ENCODE measurements at regions not wholly inside any gene's neighbourhood (a gene's known extent, or its start where the extent isn't known, plus 50 kb on each side); places are given as distances from the start of the nearest gene placed in this dataset.

GRCh38 chr19:23482829-23483228, 87.6 kb upstream of the ZNF91 start:
- H3K27ac Mint-ChIP-seq (ENCODE audit: unreplicated experiment) = no peak overlapping the region
- FAIRE-seq = no peak
- H3K4me1 ChIP-seq (ENCODE audit: insufficient read depth, low read length) = no peaks in the 10 kb centered on the region
- no peaks in the 10 kb centered on the region for H3K36me3 ChIP-seq (ENCODE audit: insufficient read depth, low read length)
- H3K27ac ChIP-seq (ENCODE audit: low read depth, low read length) = no peak overlapping the region
- peaks cover 7% of the 10 kb centered on the region for H3K9me3 ChIP-seq (ENCODE audit: insufficient read depth, low read depth, low read length)
- H3K4me2 ChIP-seq (ENCODE audit: low read length) = no peak overlapping the region
- H2AFZ ChIP-seq (ENCODE audit: low read depth, low read length) = no peak overlapping the region
- H4K20me1 ChIP-seq (ENCODE audit: insufficient read depth, low read length) = no peaks in the 10 kb centered on the region
- no peaks in the 10 kb centered on the region for H3K27me3 Mint-ChIP-seq (ENCODE audit: low read depth, unreplicated experiment)
- no peak overlapping the region for H3K4me3 ChIP-seq (ENCODE audit: insufficient read depth, low read depth, low read length)
- TF ChIP-seq EZH2 (IDR thresholded peaks at IDR 0.05; ENCODE audit: insufficient read depth, low read length) (no peak), CTCF (IDR thresholded peaks at IDR 0.05; ENCODE audit: insufficient read depth, low read depth, low read length) (no peak)
- H3K27me3 ChIP-seq (ENCODE audit: insufficient read depth, low read length) = no peaks in the 10 kb centered on the region
- H3K36me3 Mint-ChIP-seq (ENCODE audit: low read depth, unreplicated experiment) = no peaks in the 10 kb centered on the region
- H3K79me2 ChIP-seq (ENCODE audit: insufficient read depth, low read length) = no peaks in the 10 kb centered on the region
- no peak for DNase-seq (ENCODE audit: low read depth)
- peaks cover 16% of the 10 kb centered on the region for H3K9me3 Mint-ChIP-seq (ENCODE audit: unreplicated experiment)
- H3K9ac ChIP-seq (ENCODE audit: low read length) = no peak overlapping the region
- H3K4me3 Mint-ChIP-seq (ENCODE audit: unreplicated experiment) = no peak overlapping the region
- H3K4me1 Mint-ChIP-seq (ENCODE audit: low read depth, unreplicated experiment) = no peaks in the 10 kb centered on the region

- Histone ChIP-seq H3K79me2 (ENCODE audit: insufficient read depth, low read length) (no peaks in the 10 kb centered on the region), H2AFZ (ENCODE audit: low read depth, low read length) (no peak overlapping the region), H3K9ac (ENCODE audit: low read length) (no peak overlapping the region), H4K20me1 (ENCODE audit: insufficient read depth, low read length) (no peaks in the 10 kb centered on the region), H3K27me3 (ENCODE audit: insufficient read depth, low read length) (no peaks in the 10 kb centered on the region), H3K4me1 (ENCODE audit: insufficient read depth, low read length) (no peaks in the 10 kb centered on the region), H3K9me3 (ENCODE audit: insufficient read depth, low read depth, low read length) (peaks cover 7% of the 10 kb centered on the region), H3K27ac (ENCODE audit: low read depth, low read length) (no peak overlapping the region), H3K36me3 (ENCODE audit: insufficient read depth, low read length) (no peaks in the 10 kb centered on the region), H3K4me3 (ENCODE audit: insufficient read depth, low read depth, low read length) (no peak overlapping the region), H3K4me2 (ENCODE audit: low read length) (no peak overlapping the region)
- no peaks in the 10 kb centered on the region for H3K27me3 Mint-ChIP-seq (ENCODE audit: low read depth, unreplicated experiment)
- DNase-seq (ENCODE audit: low read depth) (no peak), FAIRE-seq (no peak)
- TF ChIP-seq EZH2 (IDR thresholded peaks at IDR 0.05; ENCODE audit: insufficient read depth, low read length) (no peak), CTCF (IDR thresholded peaks at IDR 0.05; ENCODE audit: insufficient read depth, low read depth, low read length) (no peak)
- no peaks in the 10 kb centered on the region for H3K4me1 Mint-ChIP-seq (ENCODE audit: low read depth, unreplicated experiment)
- H3K4me3 Mint-ChIP-seq (ENCODE audit: unreplicated experiment) = no peak overlapping the region
- H3K9me3 Mint-ChIP-seq (ENCODE audit: unreplicated experiment) = peaks cover 23% of the 10 kb centered on the region
- H3K27ac Mint-ChIP-seq (ENCODE audit: unreplicated experiment) = no peak overlapping the region
- no peaks in the 10 kb centered on the region for H3K36me3 Mint-ChIP-seq (ENCODE audit: low read depth, unreplicated experiment)
Measured at GRCh38 chr19:23481043-23481442, 85.8 kb upstream of the ZNF91 start.

- peaks cover 21% of the 10 kb centered on the region for H3K9me3 Mint-ChIP-seq (ENCODE audit: unreplicated experiment)
- no peak for FAIRE-seq
Measured at GRCh38 chr19:23475477-23475876, 80.2 kb upstream of the ZNF91 start.

More at GRCh38 chr19:23475477-23475876, 80.2 kb upstream of the ZNF91 start:
- no peaks in the 10 kb centered on the region for H3K27me3 ChIP-seq (ENCODE audit: insufficient read depth, low read length)
- H3K79me2 ChIP-seq (ENCODE audit: insufficient read depth, low read length) = no peaks in the 10 kb centered on the region
- Mint-ChIP-seq H3K4me3 (ENCODE audit: unreplicated experiment) (no peak overlapping the region), H3K27ac (ENCODE audit: unreplicated experiment) (no peak overlapping the region), H3K4me1 (ENCODE audit: low read depth, unreplicated experiment) (no peaks in the 10 kb centered on the region), H3K36me3 (ENCODE audit: low read depth, unreplicated experiment) (no peaks in the 10 kb centered on the region), H3K27me3 (ENCODE audit: low read depth, unreplicated experiment) (peaks cover 3% of the 10 kb centered on the region)
- DNase-seq (ENCODE audit: low read depth) = no peak
- H2AFZ ChIP-seq (ENCODE audit: low read depth, low read length) = no peak overlapping the region
- H3K9me3 ChIP-seq (ENCODE audit: insufficient read depth, low read depth, low read length) = no peaks in the 10 kb centered on the region
- H3K4me2 ChIP-seq (ENCODE audit: low read length) = no peak overlapping the region
- no peak overlapping the region for H3K27ac ChIP-seq (ENCODE audit: low read depth, low read length)
- H4K20me1 ChIP-seq (ENCODE audit: insufficient read depth, low read length) = no peaks in the 10 kb centered on the region
- no peak overlapping the region for H3K4me3 ChIP-seq (ENCODE audit: insufficient read depth, low read depth, low read length)
- no peaks in the 10 kb centered on the region for H3K36me3 ChIP-seq (ENCODE audit: insufficient read depth, low read length)
- TF ChIP-seq CTCF (IDR thresholded peaks at IDR 0.05; ENCODE audit: insufficient read depth, low read depth, low read length) = no peak
- no peak for TF ChIP-seq EZH2 (IDR thresholded peaks at IDR 0.05; ENCODE audit: insufficient read depth, low read length)
- no peak overlapping the region for H3K9ac ChIP-seq (ENCODE audit: low read length)
- H3K4me1 ChIP-seq (ENCODE audit: insufficient read depth, low read length) = no peaks in the 10 kb centered on the region

Measured in astrocyte (in vitro differentiated cells and primary cell).